B cell (primary cell): ENCODE measurements at regions not wholly inside any gene's neighbourhood (a gene's known extent, or its start where the extent isn't known, plus 50 kb on each side); places are given as distances from the start of the nearest gene placed in this dataset.

ENCODE experiments used
- ATAC-seq: fragments of 200-7000 bp; cut with Tn5 transposase; one replicate; pipeline ENCODE4 v1.10.0; 2021; ENCODE audit warnings: low read depth, mild to moderate bottlenecking, moderate number of reproducible peaks, moderate library complexity
- CTCF ChIA-PET: fragments of 350-600 bp; sonication (Branson Sonifier 250); formaldehyde crosslinking; loops from one replicate; lab custom pipeline; 2021; ENCODE audit warnings: antibody characterized with exemption, inconsistent platforms; lab: Charles Lee
- POLR2A ChIA-PET: fragments of 350-600 bp; sonication (Branson Sonifier 250); formaldehyde crosslinking; loops from one replicate; lab custom pipeline; 2021; ENCODE audit warnings: antibody characterized with exemption; lab: Charles Lee
- DNase-seq: peaks from one replicate; pipeline ENCODE4 v3.0.0; 2013
- H2AFZ ChIP-seq: 2 replicates; pipeline ENCODE4 v1.6.1; 2012; ENCODE audit warnings: mild to moderate bottlenecking, low read depth, low read length; ENCODE audit not compliant: insufficient read depth, poor library complexity, severe bottlenecking
- H3K27ac ChIP-seq, 2 donors: 1 replicate in 1 of 2; 2 replicates in 1 of 2; pipeline ENCODE4 v1.5.1; 2012 to 2013; ENCODE audit warnings: low read length in 2 of 2, mild to moderate bottlenecking in 2 of 2, moderate library complexity in 1 of 2
- H3K27me3 ChIP-seq, 4 experiments: fragments of 200-600 bp in 1 of 4; sonication (generic) in 1 of 4; replicated peaks in 1 of 4; 1 replicate in 2 of 4; 2 replicates in 2 of 4; pipeline versions ENCODE4 v1.6.1 to v1.7.0; 2013 to 2016; ENCODE audit warnings: low read length in 3 of 4, mild to moderate bottlenecking in 2 of 4, mixed read lengths in 1 of 4, moderate library complexity in 1 of 4; ENCODE audit not compliant: insufficient read depth in 4 of 4, control insufficient read depth in 3 of 4; ENCODE audit errors: control extremely low read depth in 1 of 4
- H3K36me3 ChIP-seq, 2 experiments: replicated peaks in 1 of 2; 1 replicate in 1 of 2; 2 replicates in 1 of 2; pipeline versions ENCODE4 v1.6.1 to v1.7.1; 2013; ENCODE audit warnings: low read length in 1 of 2; ENCODE audit not compliant: insufficient read depth in 2 of 2, control insufficient read depth in 1 of 2; ENCODE audit errors: control extremely low read depth in 1 of 2, extremely low read depth in 1 of 2
- H3K4me1 ChIP-seq, 2 donors: fragments of 200-600 bp in 1 of 2; sonication (generic) in 1 of 2; 1 replicate in 1 of 2; 2 replicates in 1 of 2; pipeline versions ENCODE4 v1.5.1 to v1.6.1; 2013 to 2017; ENCODE audit warnings: low read length in 2 of 2; ENCODE audit not compliant: control insufficient read depth in 2 of 2, insufficient read depth in 2 of 2
- H3K4me2 ChIP-seq: replicated peaks from 2 replicates; pipeline ENCODE3; 2012; ENCODE audit warnings: mild to moderate bottlenecking, low read depth, low read length; ENCODE audit not compliant: poor library complexity, severe bottlenecking
- H3K4me3 ChIP-seq, 5 experiments: fragments of 200-600 bp in 1 of 5; sonication (generic) in 1 of 5; 1 replicate in 3 of 5; 2 replicates in 2 of 5; pipeline versions ENCODE4 v1.5.1 to v1.7.0; 2011 to 2016; ENCODE audit warnings: low read length in 4 of 5, mild to moderate bottlenecking in 4 of 5, low read depth in 2 of 5, control low read depth in 1 of 5, moderate library complexity in 1 of 5; ENCODE audit not compliant: insufficient read depth in 1 of 5; ENCODE audit errors: control extremely low read depth in 1 of 5, extremely low read depth in 1 of 5
- H3K79me2 ChIP-seq: fragments of 200-600 bp; sonication (generic); one replicate; pipeline ENCODE4 v1.6.0; 2016; ENCODE audit warnings: low read length; ENCODE audit not compliant: control insufficient read depth, insufficient read depth
- H3K9ac ChIP-seq: fragments of 200-600 bp; sonication (generic); 2 replicates; pipeline ENCODE4 v1.6.1; 2017; ENCODE audit warnings: mild to moderate bottlenecking, low read length, moderate library complexity
- H3K9me3 ChIP-seq, 3 donors: one replicate each; pipeline versions ENCODE4 v1.6.1 to v1.7.1; 2013; ENCODE audit warnings: low read length in 2 of 3; ENCODE audit not compliant: control insufficient read depth in 2 of 3, insufficient read depth in 1 of 3; ENCODE audit errors: control extremely low read depth in 1 of 3
- H4K20me1 ChIP-seq: 2 replicates; pipeline ENCODE4 v1.6.0; 2012; ENCODE audit warnings: mild to moderate bottlenecking, low read length; ENCODE audit not compliant: insufficient read depth, control insufficient read depth, poor library complexity, severe bottlenecking
- H3K27ac Mint-ChIP-seq: one replicate; pipeline ENCODE4 v1.8.0; 2021; ENCODE audit warnings: mixed read lengths
- H3K27me3 Mint-ChIP-seq: one replicate; pipeline ENCODE4 v1.8.0; 2021; ENCODE audit warnings: mixed read lengths
- H3K4me1 Mint-ChIP-seq: one replicate; pipeline ENCODE4 v1.8.0; 2021; ENCODE audit warnings: mixed read lengths
- H3K4me3 Mint-ChIP-seq: one replicate; pipeline ENCODE4 v1.8.0; 2021; ENCODE audit warnings: mixed read lengths
- H3K9me3 Mint-ChIP-seq: one replicate; pipeline ENCODE4 v1.8.0; 2022; ENCODE audit warnings: mixed read lengths; ENCODE audit not compliant: insufficient read depth
- EZH2 ChIP-seq: IDR thresholded peaks from 2 replicates; pipeline ENCODE4 v1.6.1; 2012; ENCODE audit warnings: borderline replicate concordance, low read depth, mild to moderate bottlenecking, moderate library complexity, low read length; ENCODE audit not compliant: insufficient read depth, poor library complexity, severe bottlenecking
- WGBS: methylation state at CpG from one replicate; pipeline ENCODE4 v1.1.5; 2013; ENCODE audit warnings: missing lambda C conversion rate; ENCODE audit not compliant: insufficient coverage; 5-methylcytosine and 5-hydroxymethylcytosine counted together
- intact Hi-C: fragments of 100-400 bp; cut with micrococcal nuclease; formaldehyde crosslinking; loops from one replicate; pipeline ENCODE4 v1.10.0; 2022
- TF ChIP-seq, protein P1 (sequence below): fragments of 200-600 bp; IDR thresholded peaks from one replicate; pipeline ENCODE4 v1.8.0; 2022; ENCODE audit warnings: antibody characterized with exemption, mild to moderate bottlenecking

DNA sequence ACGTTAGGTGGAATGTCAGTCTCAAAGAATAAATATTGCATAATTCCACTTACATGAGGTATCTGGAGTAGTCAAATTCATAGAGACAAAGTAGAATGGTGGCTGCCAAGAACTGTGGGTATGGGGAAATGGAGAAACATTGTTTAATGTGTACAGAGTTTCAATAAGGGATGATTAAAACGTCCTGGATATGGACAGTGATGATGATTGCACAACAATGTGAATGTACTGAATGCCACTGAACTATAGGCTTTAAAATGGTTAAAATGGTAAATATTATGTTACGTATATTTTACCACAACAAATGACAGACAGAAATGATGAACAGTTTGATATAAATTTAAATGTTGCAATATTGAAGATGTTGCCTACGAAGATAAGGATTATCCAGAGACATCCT is 602.0 kb upstream of the PKDCC start:
- no peaks in the 10 kb centered on the region for H4K20me1 ChIP-seq
- ATAC-seq, result no peak
- H3K4me1 ChIP-seq, result no peaks in the 10 kb centered on the region
- H3K27me3 Mint-ChIP-seq, result no peaks in the 10 kb centered on the region
- H3K36me3 ChIP-seq, result no peaks in the 10 kb centered on the region
- TF ChIP-seq, protein P1, sequence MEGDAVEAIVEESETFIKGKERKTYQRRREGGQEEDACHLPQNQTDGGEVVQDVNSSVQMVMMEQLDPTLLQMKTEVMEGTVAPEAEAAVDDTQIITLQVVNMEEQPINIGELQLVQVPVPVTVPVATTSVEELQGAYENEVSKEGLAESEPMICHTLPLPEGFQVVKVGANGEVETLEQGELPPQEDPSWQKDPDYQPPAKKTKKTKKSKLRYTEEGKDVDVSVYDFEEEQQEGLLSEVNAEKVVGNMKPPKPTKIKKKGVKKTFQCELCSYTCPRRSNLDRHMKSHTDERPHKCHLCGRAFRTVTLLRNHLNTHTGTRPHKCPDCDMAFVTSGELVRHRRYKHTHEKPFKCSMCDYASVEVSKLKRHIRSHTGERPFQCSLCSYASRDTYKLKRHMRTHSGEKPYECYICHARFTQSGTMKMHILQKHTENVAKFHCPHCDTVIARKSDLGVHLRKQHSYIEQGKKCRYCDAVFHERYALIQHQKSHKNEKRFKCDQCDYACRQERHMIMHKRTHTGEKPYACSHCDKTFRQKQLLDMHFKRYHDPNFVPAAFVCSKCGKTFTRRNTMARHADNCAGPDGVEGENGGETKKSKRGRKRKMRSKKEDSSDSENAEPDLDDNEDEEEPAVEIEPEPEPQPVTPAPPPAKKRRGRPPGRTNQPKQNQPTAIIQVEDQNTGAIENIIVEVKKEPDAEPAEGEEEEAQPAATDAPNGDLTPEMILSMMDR, result no peak
- no peak for TF ChIP-seq EZH2
- no peaks in the 10 kb centered on the region for H3K27me3 ChIP-seq
- WGBS, result no CpG with 5 or more reads among the region's 4 CpGs
- H3K4me1 Mint-ChIP-seq, result no peaks in the 10 kb centered on the region
- ChIA-PET CTCF (no interaction called here), POLR2A (no interaction called here)
- intact Hi-C loops, result no loop called here
- no peaks in the 10 kb centered on the region for H3K79me2 ChIP-seq
- no peak overlapping the region for H3K27ac ChIP-seq
- no peaks in the 10 kb centered on the region for H3K9me3 Mint-ChIP-seq
- H2AFZ ChIP-seq, result no peak overlapping the region
- DNase-seq, result no peak
- H3K4me3 ChIP-seq, result no peak overlapping the region
- peaks cover 0 to 3% (median 0%) of the 10 kb centered on the region in 3 donors for H3K9me3 ChIP-seq
- H3K4me2 ChIP-seq, result no peak overlapping the region
- no peak overlapping the region for H3K27ac Mint-ChIP-seq
- no peak overlapping the region for H3K9ac ChIP-seq
- H3K4me3 Mint-ChIP-seq, result no peak overlapping the region

DNA sequence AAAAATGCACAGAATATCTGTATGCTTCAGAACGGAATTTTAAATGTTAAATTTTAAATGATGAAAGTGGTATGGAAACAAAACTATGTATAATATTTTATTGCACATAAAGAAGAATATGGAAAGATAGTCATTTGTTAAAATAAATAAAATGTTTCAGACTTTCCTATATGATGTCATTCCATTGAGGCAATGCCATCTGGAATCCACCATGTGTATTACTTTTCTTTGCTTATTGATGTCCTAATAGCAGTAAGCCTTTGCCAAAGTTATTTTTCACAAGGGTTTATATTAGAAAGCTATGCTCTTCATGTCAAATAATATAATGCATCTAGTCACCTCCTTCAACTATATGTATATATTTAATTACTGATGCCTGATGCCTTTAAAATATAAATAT is 601.6 kb upstream of the PKDCC start:
- ChIA-PET POLR2A (no interaction called here), CTCF (no interaction called here)
- H3K9me3 Mint-ChIP-seq, result no peaks in the 10 kb centered on the region
- no peak overlapping the region for H3K27ac Mint-ChIP-seq
- H3K4me1 Mint-ChIP-seq, result no peaks in the 10 kb centered on the region
- Histone ChIP-seq H3K4me1 (no peaks in the 10 kb centered on the region), H3K27ac (no peak overlapping the region), H4K20me1 (no peaks in the 10 kb centered on the region), H3K9me3 (peaks cover 0 to 3% (median 0%) of the 10 kb centered on the region in 3 donors), H2AFZ (no peak overlapping the region), H3K79me2 (no peaks in the 10 kb centered on the region), H3K4me2 (no peak overlapping the region), H3K27me3 (no peaks in the 10 kb centered on the region), H3K36me3 (no peaks in the 10 kb centered on the region), H3K9ac (no peak overlapping the region), H3K4me3 (no peak overlapping the region)
- H3K4me3 Mint-ChIP-seq, result no peak overlapping the region
- intact Hi-C loops, result no loop called here
- ATAC-seq (no peak), DNase-seq (no peak)
- no CpG with 5 or more reads among the region's 1 CpG for WGBS
- TF ChIP-seq EZH2, result no peak
- TF ChIP-seq, protein P1, result no peak
- H3K27me3 Mint-ChIP-seq, result no peaks in the 10 kb centered on the region
